CD4-positive, alpha-beta T cell (primary cell): ENCODE measurements at regions not wholly inside any gene's neighbourhood (a gene's known extent, or its start where the extent isn't known, plus 50 kb on each side); places are given as distances from the start of the nearest gene placed in this dataset.

ENCODE experiments used
- ATAC-seq: fragments of 200-7000 bp; cut with Tn5 transposase; one replicate; pipeline ENCODE4 v1.10.0; 2022; ENCODE audit warnings: mild to moderate bottlenecking; ENCODE audit not compliant: poor library complexity
- CTCF ChIA-PET: fragments of 350-600 bp; sonication (Branson Sonifier 250); formaldehyde crosslinking; loops from one replicate; lab custom pipeline; 2021; ENCODE audit warnings: antibody characterized with exemption, inconsistent platforms; lab: Charles Lee
- POLR2A ChIA-PET: fragments of 350-600 bp; sonication (Branson Sonifier 250); formaldehyde crosslinking; loops from one replicate; lab custom pipeline; 2021; ENCODE audit warnings: antibody characterized with exemption, inconsistent platforms; lab: Charles Lee
- DNase-seq, 14 experiments: peaks; one replicate each; pipeline ENCODE4 v3.0.0-alpha.2; 2013 to 2020; ENCODE audit warnings: mixed read lengths in 2 of 14
- H3K27ac ChIP-seq, 2 donors: one replicate each; pipeline versions ENCODE4 v1.5.1 to v1.7.0; 2013; ENCODE audit warnings: low read length in 2 of 2, low read depth in 1 of 2, mild to moderate bottlenecking in 1 of 2
- H3K27me3 ChIP-seq, 2 experiments: 1 replicate in 1 of 2; 2 replicates in 1 of 2; pipeline versions ENCODE4 v1.6.1 to v1.7.0; 2013; ENCODE audit warnings: low read length in 2 of 2, control low read depth in 1 of 2, mild to moderate bottlenecking in 1 of 2, moderate library complexity in 1 of 2; ENCODE audit not compliant: insufficient read depth in 2 of 2, control insufficient read depth in 1 of 2
- H3K36me3 ChIP-seq: one replicate; pipeline ENCODE4 v1.6.1; 2013; ENCODE audit warnings: low read length, control low read depth; ENCODE audit not compliant: insufficient read depth
- H3K4me1 ChIP-seq: one replicate; pipeline ENCODE4 v1.6.1; 2013; ENCODE audit warnings: low read length, control low read depth; ENCODE audit not compliant: insufficient read depth
- H3K4me3 ChIP-seq: one replicate; pipeline ENCODE4 v1.5.1; 2013; ENCODE audit warnings: mild to moderate bottlenecking, low read length, moderate library complexity
- H3K9me3 ChIP-seq, 2 experiments: 1 replicate in 1 of 2; 2 replicates in 1 of 2; pipeline versions ENCODE4 v1.6.1 to v1.7.0; 2013; ENCODE audit warnings: low read length in 2 of 2, mild to moderate bottlenecking in 2 of 2, control low read depth in 1 of 2, moderate library complexity in 1 of 2; ENCODE audit not compliant: control insufficient read depth in 1 of 2, insufficient read depth in 1 of 2
- H3K27ac Mint-ChIP-seq: one replicate; pipeline ENCODE4 v1.8.0; 2020; ENCODE audit warnings: mixed read lengths
- H3K27me3 Mint-ChIP-seq: one replicate; pipeline ENCODE4 v1.8.0; 2021; ENCODE audit warnings: mixed read lengths
- H3K36me3 Mint-ChIP-seq: one replicate; pipeline ENCODE4 v1.8.0; 2021; ENCODE audit warnings: low read depth, mixed read lengths
- H3K4me1 Mint-ChIP-seq: one replicate; pipeline ENCODE4 v1.8.0; 2021; ENCODE audit warnings: low read depth, mixed read lengths
- H3K4me3 Mint-ChIP-seq: one replicate; pipeline ENCODE4 v1.8.0; 2020; ENCODE audit warnings: mild to moderate bottlenecking, mixed read lengths
- H3K9me3 Mint-ChIP-seq: one replicate; pipeline ENCODE4 v1.8.0; 2020; ENCODE audit warnings: mixed read lengths
- intact Hi-C, 2 experiments: fragments of 100-400 bp; cut with DNase I in 1 of 2; cut with micrococcal nuclease in 1 of 2; formaldehyde crosslinking; loops; one replicate each; pipeline versions ENCODE4 v1.15.1 to v1.9.0; 2023 to 2025; cut with DNase I, micrococcal nuclease
- TF ChIP-seq, protein P1 (sequence below): fragments of 200-600 bp; IDR thresholded peaks from one replicate; pipeline ENCODE4 v1.8.0; 2022; ENCODE audit warnings: antibody characterized with exemption, mild to moderate bottlenecking

DNA sequence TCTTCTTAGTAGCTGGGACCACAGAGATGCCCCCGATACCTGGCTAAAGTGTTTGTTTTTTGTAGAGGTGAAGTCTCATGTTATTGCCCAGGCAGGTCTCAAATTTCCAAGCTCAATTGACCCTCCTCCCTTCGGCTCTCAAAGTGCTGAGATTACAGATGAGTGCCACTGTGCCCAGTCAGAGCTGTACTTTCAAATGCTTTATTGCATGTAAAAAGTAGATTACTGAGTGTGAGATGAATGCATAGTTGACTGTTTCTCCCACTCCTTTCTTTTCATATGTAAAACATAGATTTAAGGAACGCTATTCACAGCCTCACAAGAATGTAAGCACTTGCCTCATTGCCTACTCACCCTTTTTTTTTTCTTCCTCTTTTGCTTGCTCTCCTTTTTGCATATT, 984.4 kb upstream of the PABPC4L start:
- CTCF ChIA-PET = no interaction called here
- Mint-ChIP-seq H3K27me3 (no peaks in the 10 kb centered on the region), H3K4me1 (no peaks in the 10 kb centered on the region), H3K4me3 (no peak overlapping the region), H3K36me3 (no peaks in the 10 kb centered on the region), H3K27ac (no peak overlapping the region), H3K9me3 (peaks cover 5% of the 10 kb centered on the region)
- no peaks in the 10 kb centered on the region for H3K27me3 ChIP-seq
- no peak overlapping the region for H3K27ac ChIP-seq
- TF ChIP-seq, protein P1, sequence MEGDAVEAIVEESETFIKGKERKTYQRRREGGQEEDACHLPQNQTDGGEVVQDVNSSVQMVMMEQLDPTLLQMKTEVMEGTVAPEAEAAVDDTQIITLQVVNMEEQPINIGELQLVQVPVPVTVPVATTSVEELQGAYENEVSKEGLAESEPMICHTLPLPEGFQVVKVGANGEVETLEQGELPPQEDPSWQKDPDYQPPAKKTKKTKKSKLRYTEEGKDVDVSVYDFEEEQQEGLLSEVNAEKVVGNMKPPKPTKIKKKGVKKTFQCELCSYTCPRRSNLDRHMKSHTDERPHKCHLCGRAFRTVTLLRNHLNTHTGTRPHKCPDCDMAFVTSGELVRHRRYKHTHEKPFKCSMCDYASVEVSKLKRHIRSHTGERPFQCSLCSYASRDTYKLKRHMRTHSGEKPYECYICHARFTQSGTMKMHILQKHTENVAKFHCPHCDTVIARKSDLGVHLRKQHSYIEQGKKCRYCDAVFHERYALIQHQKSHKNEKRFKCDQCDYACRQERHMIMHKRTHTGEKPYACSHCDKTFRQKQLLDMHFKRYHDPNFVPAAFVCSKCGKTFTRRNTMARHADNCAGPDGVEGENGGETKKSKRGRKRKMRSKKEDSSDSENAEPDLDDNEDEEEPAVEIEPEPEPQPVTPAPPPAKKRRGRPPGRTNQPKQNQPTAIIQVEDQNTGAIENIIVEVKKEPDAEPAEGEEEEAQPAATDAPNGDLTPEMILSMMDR = no peak
- H3K4me3 ChIP-seq = no peak overlapping the region
- no peaks in the 10 kb centered on the region for H3K36me3 ChIP-seq
- intact Hi-C loops = no loop called here
- H3K4me1 ChIP-seq = no peaks in the 10 kb centered on the region
- POLR2A ChIA-PET = no interaction called here
- ATAC-seq = no peak
- H3K9me3 ChIP-seq = peaks cover 0 to 12% of the 10 kb centered on the region in 2 experiments
- no peak for DNase-seq

DNA sequence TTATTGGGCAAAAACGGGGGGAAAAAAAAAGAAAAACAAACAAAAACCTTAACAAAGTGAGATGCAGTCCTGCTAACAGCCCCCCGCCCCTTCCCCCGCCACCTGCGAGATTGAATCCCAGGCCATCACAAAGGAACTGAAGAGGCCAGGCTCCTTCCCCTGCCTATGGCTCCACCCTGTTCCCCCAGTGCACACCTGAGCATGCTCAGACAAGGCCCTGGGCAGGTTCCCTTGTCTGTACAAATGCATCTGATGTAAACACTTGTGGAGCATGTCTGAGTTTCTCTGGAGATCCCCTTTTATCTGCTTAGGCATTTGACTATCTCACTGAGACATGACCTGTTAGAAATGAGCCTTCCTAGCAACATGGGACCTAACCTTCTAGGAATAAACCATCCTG, 983.7 kb upstream of the PABPC4L start:
- Mint-ChIP-seq H3K27me3 (no peaks in the 10 kb centered on the region), H3K9me3 (peaks cover 5% of the 10 kb centered on the region), H3K27ac (no peak overlapping the region), H3K4me3 (no peak overlapping the region), H3K36me3 (no peaks in the 10 kb centered on the region), H3K4me1 (no peaks in the 10 kb centered on the region)
- no peaks in the 10 kb centered on the region for H3K4me1 ChIP-seq
- no peak overlapping the region for H3K4me3 ChIP-seq
- H3K27ac ChIP-seq = no peak overlapping the region
- TF ChIP-seq, protein P1 = no peak
- intact Hi-C loops = no loop called here
- H3K27me3 ChIP-seq = no peaks in the 10 kb centered on the region
- H3K36me3 ChIP-seq = no peaks in the 10 kb centered on the region
- peaks cover 0 to 12% of the 10 kb centered on the region in 2 experiments for H3K9me3 ChIP-seq
- ChIA-PET POLR2A (no interaction called here), CTCF (no interaction called here)
- ATAC-seq (no peak), DNase-seq (no peak)

DNA sequence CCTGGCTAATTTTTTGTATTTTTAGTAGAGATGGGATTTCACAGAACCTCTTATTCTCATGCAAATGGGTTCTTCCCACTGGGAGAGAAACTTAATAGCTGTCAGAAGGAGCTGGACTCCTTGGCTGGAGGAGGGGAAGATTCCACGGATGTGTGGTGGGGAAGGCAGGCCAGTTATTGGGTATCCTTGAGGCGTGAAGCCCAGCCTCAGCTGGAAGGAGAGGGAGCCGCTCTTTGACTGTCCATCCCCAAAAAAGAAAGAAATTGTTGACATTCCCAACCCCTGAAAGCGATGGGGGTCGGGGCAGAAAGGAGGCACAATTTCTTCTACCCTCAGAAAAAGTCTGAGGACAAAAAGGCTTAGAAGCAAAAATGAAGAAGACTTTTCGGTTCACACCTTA, 983.1 kb upstream of the PABPC4L start:
- intact Hi-C loops = no loop called here
- H3K9me3 ChIP-seq = peaks cover 0 to 12% of the 10 kb centered on the region in 2 experiments
- H3K36me3 Mint-ChIP-seq = no peaks in the 10 kb centered on the region
- ChIA-PET CTCF (no interaction called here), POLR2A (no interaction called here)
- H3K4me3 Mint-ChIP-seq = no peak overlapping the region
- no peaks in the 10 kb centered on the region for H3K27me3 Mint-ChIP-seq
- DNase-seq (no peak), ATAC-seq (no peak)
- H3K27ac ChIP-seq = no peak overlapping the region
- no peaks in the 10 kb centered on the region for H3K4me1 ChIP-seq
- H3K36me3 ChIP-seq = no peaks in the 10 kb centered on the region
- H3K4me3 ChIP-seq = no peak overlapping the region
- peaks cover 5% of the 10 kb centered on the region for H3K9me3 Mint-ChIP-seq
- no peak overlapping the region for H3K27ac Mint-ChIP-seq
- H3K4me1 Mint-ChIP-seq = no peaks in the 10 kb centered on the region
- TF ChIP-seq, protein P1 = no peak
- H3K27me3 ChIP-seq = no peaks in the 10 kb centered on the region
